ENCODE measurements at regions not wholly inside any gene's neighbourhood (a gene's known extent, or its start where the extent isn't known, plus 50 kb on each side); places are given as distances from the start of the nearest gene placed in this dataset.

DNA sequence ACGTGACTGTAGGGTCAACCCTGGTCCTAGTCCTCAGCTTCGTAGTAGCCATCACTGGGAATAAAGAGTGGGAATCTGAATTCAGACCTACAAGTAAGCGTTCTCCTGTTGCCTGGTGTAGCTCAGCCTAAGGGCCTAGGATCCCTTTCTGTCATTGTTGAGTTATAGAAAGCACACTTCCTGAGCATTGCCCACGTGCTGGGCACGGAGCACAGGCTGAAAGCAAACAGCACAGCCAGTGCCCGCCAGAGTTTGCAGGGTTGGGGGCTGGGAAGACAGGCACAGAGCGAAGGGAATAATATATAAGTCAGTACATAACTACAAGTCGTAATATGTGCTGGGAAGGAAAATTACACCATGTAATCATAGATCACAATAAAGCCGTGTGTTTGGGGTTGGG lies 166.3 kb downstream of the TBXT start:
- TF ChIP-seq POLR2AphosphoS5 (IDR thresholded peaks at IDR 0.05; ENCODE audit: low read depth, low read length): no peak
- TF ChIP-seq, protein P1, sequence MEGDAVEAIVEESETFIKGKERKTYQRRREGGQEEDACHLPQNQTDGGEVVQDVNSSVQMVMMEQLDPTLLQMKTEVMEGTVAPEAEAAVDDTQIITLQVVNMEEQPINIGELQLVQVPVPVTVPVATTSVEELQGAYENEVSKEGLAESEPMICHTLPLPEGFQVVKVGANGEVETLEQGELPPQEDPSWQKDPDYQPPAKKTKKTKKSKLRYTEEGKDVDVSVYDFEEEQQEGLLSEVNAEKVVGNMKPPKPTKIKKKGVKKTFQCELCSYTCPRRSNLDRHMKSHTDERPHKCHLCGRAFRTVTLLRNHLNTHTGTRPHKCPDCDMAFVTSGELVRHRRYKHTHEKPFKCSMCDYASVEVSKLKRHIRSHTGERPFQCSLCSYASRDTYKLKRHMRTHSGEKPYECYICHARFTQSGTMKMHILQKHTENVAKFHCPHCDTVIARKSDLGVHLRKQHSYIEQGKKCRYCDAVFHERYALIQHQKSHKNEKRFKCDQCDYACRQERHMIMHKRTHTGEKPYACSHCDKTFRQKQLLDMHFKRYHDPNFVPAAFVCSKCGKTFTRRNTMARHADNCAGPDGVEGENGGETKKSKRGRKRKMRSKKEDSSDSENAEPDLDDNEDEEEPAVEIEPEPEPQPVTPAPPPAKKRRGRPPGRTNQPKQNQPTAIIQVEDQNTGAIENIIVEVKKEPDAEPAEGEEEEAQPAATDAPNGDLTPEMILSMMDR (IDR thresholded peaks at IDR 0.05): no peak

All from Panc1 (cell line).